GM12872 (cell line): ENCODE measurements at regions not wholly inside any gene's neighbourhood (a gene's known extent, or its start where the extent isn't known, plus 50 kb on each side); places are given as distances from the start of the nearest gene placed in this dataset.

Source experiments
- CTCF ChIP-seq: IDR thresholded peaks from 3 replicates; pipeline ENCODE4 v1.5.1; 2011; ENCODE audit warnings: low read depth, mild to moderate bottlenecking, low read length, moderate library complexity; ENCODE audit not compliant: insufficient read depth

DNA sequence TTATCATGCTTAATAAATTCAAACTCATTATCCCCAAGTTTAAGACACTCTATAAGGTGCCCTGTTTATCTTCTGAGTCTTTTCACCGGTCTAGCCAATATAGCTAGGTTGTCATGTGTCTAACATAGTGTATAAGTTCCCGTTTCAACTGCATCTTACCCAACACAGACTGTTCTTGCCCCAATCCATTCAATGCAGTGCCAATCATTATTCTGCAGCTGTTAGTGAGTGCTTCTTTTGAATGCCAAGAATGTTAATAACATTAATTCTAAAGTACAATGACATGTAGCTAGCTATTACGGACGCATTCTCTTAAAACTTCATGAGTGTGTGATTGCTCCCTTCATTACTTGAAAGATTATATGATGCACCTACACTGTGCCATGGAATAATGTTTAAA, 646.4 kb upstream of the NR2F2 start:
- no peak for TF ChIP-seq CTCF

- TF ChIP-seq CTCF, result no peak
Measured at GRCh38 chr15:95684693-95685115, 645.8 kb upstream of the NR2F2 start.

DNA sequence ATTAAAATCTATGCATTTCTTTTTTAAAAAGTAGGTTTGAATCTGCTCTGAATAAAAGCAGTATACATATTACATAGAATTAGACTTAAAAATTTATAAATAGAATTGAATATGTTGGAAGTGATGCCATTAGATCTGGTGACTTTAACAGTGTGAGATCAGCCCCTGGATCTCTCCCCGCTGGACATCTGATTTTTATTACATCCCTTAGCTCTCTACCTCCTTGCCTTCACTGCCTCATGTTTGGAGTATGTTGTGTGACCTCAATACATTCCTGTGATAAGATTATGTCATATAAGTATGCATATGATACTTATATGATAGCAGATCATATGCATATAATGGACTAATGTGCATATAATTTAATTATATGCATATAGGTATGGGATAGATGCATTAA, 643.4 kb upstream of the NR2F2 start:
- TF ChIP-seq CTCF, result no peak

GRCh38 chr15:95687686-95688085, 642.8 kb upstream of the NR2F2 start:
- no peak for TF ChIP-seq CTCF

DNA sequence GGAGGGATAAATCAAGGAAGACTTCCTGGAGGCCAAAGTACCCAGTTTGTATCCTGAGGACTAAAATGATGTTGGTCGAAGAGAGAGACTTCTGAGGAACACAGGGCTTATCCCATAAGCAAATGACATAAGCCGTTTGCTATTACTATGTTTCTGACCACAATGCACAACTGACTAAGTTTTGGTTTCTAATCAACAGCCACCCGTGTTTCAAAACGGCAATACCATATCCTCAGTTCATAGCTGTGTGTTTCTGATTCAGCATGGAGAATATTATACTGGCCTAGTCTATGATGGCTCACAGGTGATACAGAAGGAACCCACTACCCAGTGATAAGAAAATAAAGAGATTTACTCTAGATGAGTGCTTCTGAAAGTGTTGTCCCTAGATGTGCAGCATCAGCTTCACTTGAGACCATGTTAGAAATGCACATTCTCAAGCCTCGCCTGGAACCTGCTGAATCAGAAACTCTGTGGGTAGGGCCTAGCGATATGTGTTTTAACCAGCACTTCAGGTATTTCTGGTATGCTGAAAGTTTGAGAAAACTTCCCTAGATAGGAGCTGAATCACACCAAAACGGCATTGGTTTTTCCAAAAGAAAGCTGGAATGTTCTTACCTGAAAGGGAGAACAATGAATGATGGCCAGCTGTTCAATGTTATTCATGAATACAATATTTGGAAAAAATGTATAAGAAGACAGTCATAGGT, 639.7 kb upstream of the NR2F2 start:
- TF ChIP-seq CTCF, result no peak

- no peak for TF ChIP-seq CTCF
Measured at GRCh38 chr15:95693917-95694316, 636.6 kb upstream of the NR2F2 start.

DNA sequence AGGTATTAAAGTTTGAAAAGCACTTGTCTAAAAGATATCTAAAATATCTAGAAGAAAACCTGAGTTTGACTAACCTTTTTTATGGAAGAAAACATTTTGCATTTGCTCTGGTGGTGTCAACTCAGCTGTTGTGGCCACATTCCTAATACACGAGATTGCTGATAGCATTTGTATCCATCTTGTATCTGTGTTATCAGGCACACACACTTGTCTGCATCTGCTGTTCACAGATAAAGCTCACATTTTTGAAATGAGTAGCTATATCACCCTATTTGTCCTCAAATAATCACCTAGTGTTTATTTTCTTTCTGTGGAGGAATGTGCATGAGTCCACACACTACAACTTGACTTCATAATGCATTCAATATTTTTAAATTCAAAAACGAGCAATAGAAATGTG, 632.3 kb upstream of the NR2F2 start:
- no peak for TF ChIP-seq CTCF
